PFSK-1 (cell line): ENCODE measurements at regions not wholly inside any gene's neighbourhood (a gene's known extent, or its start where the extent isn't known, plus 50 kb on each side); places are given as distances from the start of the nearest gene placed in this dataset.

Source experiments
- POLR2AphosphoS5 ChIP-seq: IDR thresholded peaks from 2 replicates; pipeline ENCODE4 v1.6.1; 2012; ENCODE audit warnings: low read depth, mild to moderate bottlenecking, control low read depth, low read length, moderate library complexity
- REST ChIP-seq, 2 experiments: IDR thresholded peaks; 2 replicates each; pipeline versions ENCODE4 v1.6.1 to v1.8.0; 2011 to 2012; ENCODE audit warnings: low read depth in 2 of 2, low read length in 2 of 2, control low read depth in 1 of 2, inconsistent platforms in 1 of 2, mild to moderate bottlenecking in 1 of 2, moderate library complexity in 1 of 2; ENCODE audit not compliant: insufficient read depth in 1 of 2
- SIN3A ChIP-seq: IDR thresholded peaks from 2 replicates; pipeline ENCODE4 v1.6.1; 2012; ENCODE audit warnings: mild to moderate bottlenecking, low read length, moderate library complexity, borderline replicate concordance; ENCODE audit not compliant: insufficient read depth
- TAF1 ChIP-seq: IDR thresholded peaks from 2 replicates; pipeline ENCODE4 v1.6.1; 2012; ENCODE audit warnings: low read length, control low read depth, borderline replicate concordance; ENCODE audit not compliant: insufficient read depth

GRCh38 chr16:48062681-48063080 lies 93.1 kb downstream of the ABCC12 start:
- TF ChIP-seq POLR2AphosphoS5 (no peak), TAF1 (no peak), REST (IDR thresholded peaks at IDR 0.05; ENCODE audit: insufficient read depth in 1 of 2, low read depth in 2 of 2, low read length in 2 of 2) (no peak), SIN3A (no peak)
